GM18858 (cell line): ENCODE measurements at regions not wholly inside any gene's neighbourhood (a gene's known extent, or its start where the extent isn't known, plus 50 kb on each side); places are given as distances from the start of the nearest gene placed in this dataset.

Experiments
- ATAC-seq: cut with Tn5 transposase; IDR thresholded peaks from one replicate; pipeline ENCODE4 v1.9.1; 2021; ENCODE audit not compliant: unreplicated experiment

DNA sequence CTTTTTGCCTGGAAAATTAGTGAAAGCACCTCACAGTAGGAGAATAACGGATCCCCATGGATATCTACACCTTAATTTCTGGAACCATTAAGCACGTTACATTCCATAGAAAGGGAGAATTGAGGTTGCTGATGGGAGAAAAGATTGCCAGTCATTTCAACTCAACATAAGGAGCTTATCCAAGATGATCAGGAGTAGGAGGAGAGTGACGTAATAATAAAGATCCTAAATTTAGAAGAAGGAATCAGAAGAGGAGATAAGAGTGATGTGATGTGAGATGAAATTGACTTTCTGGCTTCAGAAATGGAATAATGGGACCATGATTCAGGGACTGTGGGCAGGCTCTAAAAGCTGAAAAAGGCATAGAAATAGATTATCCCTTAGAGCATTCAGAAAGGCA, 1017.8 kb upstream of the CHAC2 start:
- no peak for ATAC-seq

- ATAC-seq: no peak
Measured at GRCh38 chr2:52745144-52745543, 1022.5 kb upstream of the CHAC2 start.

- ATAC-seq: no peak
Measured at GRCh38 chr2:52732849-52733395, 1034.7 kb upstream of the CHAC2 start.

GRCh38 chr2:52724585-52724984, 1043.0 kb upstream of the CHAC2 start:
- no peak for ATAC-seq

GRCh38 chr2:52717836-52718235, 1049.8 kb upstream of the CHAC2 start:
- no peak for ATAC-seq

DNA sequence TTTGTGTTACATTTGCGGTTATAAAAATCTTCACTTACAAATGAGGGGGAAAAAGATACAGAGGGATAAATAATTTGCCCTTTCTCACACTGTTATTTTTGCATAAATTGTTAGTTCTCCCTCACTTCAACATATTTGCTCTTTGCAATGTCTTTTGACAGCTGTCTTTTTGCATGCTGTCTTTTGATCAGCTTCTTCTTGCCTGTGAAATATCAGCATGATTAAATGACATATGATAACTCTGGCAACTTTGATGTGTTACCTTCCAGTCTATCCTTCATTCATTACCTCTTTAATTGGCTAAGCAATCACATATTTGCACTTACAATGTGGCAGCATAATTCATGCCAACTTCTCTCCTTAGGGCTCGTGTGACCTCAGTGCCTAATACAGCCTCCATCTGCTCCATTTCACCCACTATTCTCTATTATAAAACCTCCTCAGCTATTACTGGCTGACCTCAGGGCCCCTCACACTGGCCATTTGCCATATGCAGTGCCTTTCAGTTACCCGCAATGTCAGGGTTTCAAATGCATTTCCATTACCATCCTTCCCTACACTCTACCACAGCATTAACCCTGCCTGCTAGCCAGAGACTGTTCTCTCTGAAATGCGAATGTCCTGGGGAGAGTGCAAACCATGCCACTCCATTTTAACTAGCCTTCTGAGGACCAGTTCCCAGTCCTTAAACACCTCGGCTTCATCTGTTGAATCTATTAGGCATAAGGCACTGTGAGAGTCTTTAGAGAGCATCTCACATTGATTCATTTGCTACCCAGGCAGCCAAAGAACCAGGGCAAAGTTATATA, 1056.6 kb upstream of the CHAC2 start:
- no peak for ATAC-seq

DNA sequence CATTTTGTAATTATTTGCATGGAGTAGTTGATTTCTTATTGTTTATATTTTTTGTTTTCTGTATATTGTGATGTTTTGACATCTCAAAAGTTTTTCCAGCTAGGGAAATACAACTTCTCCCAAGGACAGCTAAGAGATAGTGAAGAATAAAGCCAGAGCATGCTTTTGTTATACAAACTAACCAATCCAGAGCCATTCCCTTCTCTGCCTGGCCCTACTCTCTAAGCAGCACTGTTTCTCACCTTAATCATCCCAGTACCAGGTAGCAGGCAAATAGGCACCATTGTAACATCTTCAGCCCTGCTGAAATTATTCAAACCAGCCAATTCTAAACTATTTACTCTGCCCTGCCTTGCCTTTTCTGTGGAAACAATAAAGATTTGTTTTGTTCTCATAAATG, 1063.4 kb upstream of the CHAC2 start:
- ATAC-seq: no peak

DNA sequence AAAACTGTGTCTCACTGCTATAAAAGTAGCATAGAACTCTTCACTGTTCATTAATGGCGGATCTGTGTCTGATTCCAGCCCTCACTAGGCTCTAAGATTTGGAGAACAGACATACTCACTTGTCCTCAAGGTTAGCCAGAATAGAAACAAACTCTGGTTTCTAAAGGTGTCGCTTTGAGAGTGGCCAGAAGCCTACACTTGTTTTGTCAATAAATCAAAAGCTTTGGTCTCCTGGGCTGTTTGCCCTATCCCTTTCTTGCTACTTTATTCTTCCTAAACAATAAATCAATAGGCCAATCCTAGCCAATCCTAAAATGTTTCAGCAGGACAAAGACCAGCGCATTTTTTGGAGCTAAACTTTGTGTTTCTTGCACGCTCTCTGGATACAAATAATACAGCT, 1064.6 kb upstream of the CHAC2 start:
- ATAC-seq: no peak

DNA sequence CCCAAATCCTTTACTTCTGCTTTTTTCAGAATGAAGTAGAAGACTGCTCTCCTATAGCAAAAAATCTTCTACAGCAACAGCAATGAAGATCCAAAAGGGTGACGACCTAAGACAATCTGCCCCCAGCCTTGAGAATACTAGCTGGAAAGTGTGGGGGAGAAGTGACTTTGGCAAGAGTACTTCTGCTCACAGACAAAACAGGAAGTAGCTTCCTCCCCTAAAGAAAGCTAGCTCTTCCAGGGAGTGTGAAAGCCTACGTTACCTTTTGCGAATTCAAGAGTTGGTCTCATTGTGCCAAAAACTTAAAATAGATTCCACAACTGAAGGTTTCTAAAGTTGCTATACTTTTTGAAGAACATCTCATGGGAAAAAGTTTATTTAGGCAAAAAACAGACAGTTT, 1069.2 kb upstream of the CHAC2 start:
- ATAC-seq: no peak

- ATAC-seq: no peak
Measured at GRCh38 chr2:52697690-52698089, 1069.9 kb upstream of the CHAC2 start.

- ATAC-seq: no peak
Measured at GRCh38 chr2:52695731-52696130, 1071.9 kb upstream of the CHAC2 start.

- ATAC-seq: no peak
Measured at GRCh38 chr2:52686935-52687334, 1080.7 kb upstream of the CHAC2 start.

DNA sequence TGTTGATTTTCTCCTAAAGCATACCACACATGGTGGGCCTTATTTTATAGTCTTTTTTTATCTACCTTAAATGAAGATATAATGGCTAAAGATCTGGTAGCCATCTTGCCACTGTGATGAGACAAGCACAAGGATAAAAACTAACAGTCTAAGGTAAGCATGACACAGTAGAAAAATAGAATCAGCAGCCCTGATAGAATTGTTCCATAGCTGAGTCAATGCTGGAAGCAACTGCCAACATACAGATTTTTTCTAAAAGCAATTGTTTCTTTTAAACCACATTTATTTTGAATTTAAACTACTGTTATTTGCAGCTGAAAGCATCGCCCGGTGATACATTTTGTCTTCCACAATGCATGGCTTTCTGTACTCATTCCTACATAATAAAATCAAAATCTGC, 1091.5 kb upstream of the CHAC2 start:
- ATAC-seq: no peak

GRCh38 chr2:52668724-52669123, 1098.9 kb upstream of the CHAC2 start:
- ATAC-seq: no peak

- no peak for ATAC-seq
Measured at GRCh38 chr2:52659546-52659945, 1108.1 kb upstream of the CHAC2 start.

- ATAC-seq: no peak
Measured at GRCh38 chr2:52658598-52658997, 1109.0 kb upstream of the CHAC2 start.

DNA sequence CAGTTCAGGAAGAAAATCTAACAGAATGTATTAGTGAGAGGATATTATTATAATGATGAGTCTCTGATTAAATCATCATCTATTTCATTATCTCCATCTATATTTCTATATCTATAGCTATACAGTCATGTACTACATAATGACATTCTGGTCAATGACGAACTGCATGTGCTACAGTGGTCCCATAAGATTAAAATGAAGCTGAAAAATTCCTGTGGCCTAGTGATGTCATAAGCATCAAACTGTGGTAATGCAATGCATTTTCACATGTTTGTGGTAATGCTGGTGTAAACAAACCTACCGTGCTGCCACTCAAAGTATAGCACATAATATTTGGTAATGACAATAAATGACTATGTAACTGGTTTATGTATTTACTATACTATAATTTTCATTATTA, 1127.9 kb upstream of the CHAC2 start:
- ATAC-seq: no peak

GRCh38 chr2:52632543-52632942, 1135.1 kb upstream of the CHAC2 start:
- ATAC-seq: no peak

DNA sequence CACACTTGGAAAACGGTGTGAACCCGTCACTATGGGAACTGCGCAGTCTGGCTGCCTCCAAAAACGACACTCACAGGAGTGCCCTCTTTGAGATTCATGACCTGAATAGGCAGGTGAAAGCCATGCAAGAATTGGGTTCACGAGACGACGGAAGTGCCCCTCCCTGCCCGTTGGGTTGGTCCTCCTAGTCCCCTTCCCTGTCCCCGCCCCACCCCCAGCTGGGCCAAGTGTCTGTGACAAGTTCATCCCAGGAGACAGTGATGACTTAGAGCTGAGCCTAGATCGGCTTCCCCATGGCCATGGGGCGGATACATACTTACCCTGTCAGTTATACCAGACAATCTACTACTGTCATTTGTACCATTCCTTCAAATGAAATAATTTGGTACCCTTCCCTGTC, 1137.7 kb upstream of the CHAC2 start:
- ATAC-seq: no peak

- ATAC-seq: no peak
Measured at GRCh38 chr2:52629531-52629930, 1138.1 kb upstream of the CHAC2 start.

- no peak for ATAC-seq
Measured at GRCh38 chr2:52622266-52622665, 1145.3 kb upstream of the CHAC2 start.

DNA sequence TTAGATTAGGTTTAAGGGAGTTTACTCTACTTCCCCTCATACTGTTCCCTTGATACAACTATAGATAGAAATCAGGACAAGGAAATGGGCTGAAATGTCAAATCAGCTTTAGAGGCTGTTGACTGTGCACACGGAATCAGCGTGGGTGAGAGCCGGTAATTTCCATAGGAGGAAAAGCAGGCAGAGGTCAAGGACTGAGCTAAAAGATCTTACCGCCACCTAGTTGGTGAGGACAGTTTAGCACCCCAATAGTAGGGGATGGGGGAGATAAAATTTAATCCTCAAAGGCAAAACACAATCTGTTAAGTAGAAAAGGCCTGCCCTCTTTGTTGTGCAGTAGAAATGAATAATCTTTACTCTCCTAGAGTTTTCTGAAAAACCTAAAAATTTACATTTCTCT, 1154.5 kb upstream of the CHAC2 start:
- no peak for ATAC-seq

- no peak for ATAC-seq
Measured at GRCh38 chr2:52611759-52612158, 1155.8 kb upstream of the CHAC2 start.
